ENCODE measurements at regions not wholly inside any gene's neighbourhood (a gene's known extent, or its start where the extent isn't known, plus 50 kb on each side); places are given as distances from the start of the nearest gene placed in this dataset.

- intact Hi-C loops (cut with DNase I) = no loop called here
- Histone ChIP-seq H3K4me1 (no peaks in the 10 kb centered on the region), H3K27ac (no peak overlapping the region), H3K4me3 (no peak overlapping the region), H3K36me3 (no peaks in the 10 kb centered on the region), H3K27me3 (no peaks in the 10 kb centered on the region), H3K9me3 (peaks cover 0 to 41% of the 10 kb centered on the region in 2 donors)
- DNase-seq (no peak), ATAC-seq (no peak)
- TF ChIP-seq CTCF (IDR thresholded peaks at IDR 0.05) = no peak
Measured at GRCh38 chr4:65777270-65777669, 107.0 kb upstream of the EPHA5 start.

GRCh38 chr4:65773636-65774035 is 103.3 kb upstream of the EPHA5 start:
- H3K9me3 ChIP-seq = peaks cover 0 to 54% of the 10 kb centered on the region in 2 donors
- no peak for DNase-seq
- intact Hi-C loops (cut with DNase I) = no loop called here
- no peaks in the 10 kb centered on the region for H3K36me3 ChIP-seq
- ATAC-seq = no peak
- no peak for TF ChIP-seq CTCF (IDR thresholded peaks at IDR 0.05)
- no peak overlapping the region for H3K4me3 ChIP-seq
- no peak overlapping the region for H3K27ac ChIP-seq
- no peaks in the 10 kb centered on the region for H3K27me3 ChIP-seq
- no peaks in the 10 kb centered on the region for H3K4me1 ChIP-seq

- no peaks in the 10 kb centered on the region for H3K36me3 ChIP-seq
- no peaks in the 10 kb centered on the region for H3K4me1 ChIP-seq
- DNase-seq (no peak), ATAC-seq (no peak)
- H3K27ac ChIP-seq = no peak overlapping the region
- no peaks in the 10 kb centered on the region for H3K27me3 ChIP-seq
- intact Hi-C loops (cut with DNase I) = no loop called here
- TF ChIP-seq CTCF (IDR thresholded peaks at IDR 0.05) = no peak
- no peak overlapping the region for H3K4me3 ChIP-seq
- H3K9me3 ChIP-seq = no peaks in the 10 kb centered on the region
Measured at GRCh38 chr4:65747386-65747785, 77.1 kb upstream of the EPHA5 start.

GRCh38 chr4:65738134-65738533 is 67.8 kb upstream of the EPHA5 start:
- no peaks in the 10 kb centered on the region for H3K27me3 ChIP-seq
- no peak for TF ChIP-seq CTCF (IDR thresholded peaks at IDR 0.05)
- H3K36me3 ChIP-seq = no peaks in the 10 kb centered on the region
- H3K27ac ChIP-seq = no peak overlapping the region
- ATAC-seq = no peak
- intact Hi-C loops (cut with DNase I) = no loop called here
- no peak for DNase-seq
- H3K4me1 ChIP-seq = no peaks in the 10 kb centered on the region
- H3K9me3 ChIP-seq = no peaks in the 10 kb centered on the region
- H3K4me3 ChIP-seq = no peak overlapping the region

GRCh38 chr4:65737672-65738071 is 67.4 kb upstream of the EPHA5 start:
- no peaks in the 10 kb centered on the region for H3K36me3 ChIP-seq
- H3K27me3 ChIP-seq = no peaks in the 10 kb centered on the region
- intact Hi-C loops (cut with DNase I) = no loop called here
- no peak overlapping the region for H3K4me3 ChIP-seq
- no peak overlapping the region for H3K27ac ChIP-seq
- DNase-seq (no peak), ATAC-seq (peak; percentile 30)
- no peaks in the 10 kb centered on the region for H3K9me3 ChIP-seq
- TF ChIP-seq CTCF (IDR thresholded peaks at IDR 0.05) = no peak
- no peaks in the 10 kb centered on the region for H3K4me1 ChIP-seq
